ENCODE measurements at regions not wholly inside any gene's neighbourhood (a gene's known extent, or its start where the extent isn't known, plus 50 kb on each side); places are given as distances from the start of the nearest gene placed in this dataset.

GRCh38 chr6:145241039-145241438 is 494.3 kb downstream of the EPM2A start:
- TF ChIP-seq CTCF (conservative IDR thresholded peaks at IDR 0.05), result no peak
- no peaks in the 10 kb centered on the region for H4K20me1 ChIP-seq (ENCODE audit: control insufficient read depth, insufficient read depth, insufficient read length)
- peaks cover 6 to 7% of the 10 kb centered on the region in 2 experiments for H3K4me1 Mint-ChIP-seq
- no peaks in the 10 kb centered on the region for H3K79me1 ChIP-seq (ENCODE audit: insufficient read depth, low read depth, low read length, poor library complexity, severe bottlenecking)
- WGBS (ENCODE audit: extremely low coverage, insufficient read length, low lambda C conversion rate), result no CpG with 5 or more reads among the region's 3 CpGs
- no peak overlapping the region for H2BK5ac ChIP-seq (ENCODE audit: insufficient read length, low read length)
- no peaks in the 10 kb centered on the region for H3K9me3 ChIP-seq (ENCODE audit: control insufficient read depth, low read depth, low read length)
- no peak overlapping the region for H4K91ac ChIP-seq (ENCODE audit: insufficient read length, low read depth, low read length)
- H3K27ac ChIP-seq (ENCODE audit: insufficient read length, low read depth, low read length), result no peak overlapping the region
- H3K9ac ChIP-seq (ENCODE audit: extremely low read depth, insufficient read length, low read length), result no peak overlapping the region
- H3K9me3 Mint-ChIP-seq, result no peaks in the 10 kb centered on the region; a peak in 2 of 5 replicates
- no peaks in the 10 kb centered on the region for H3K4me1 ChIP-seq (ENCODE audit: insufficient read depth, low read length)
- no peak overlapping the region for H3K4me2 ChIP-seq (ENCODE audit: insufficient read depth, insufficient read length, low read length)
- H3K27me3 Mint-ChIP-seq (ENCODE audit: low read depth), result 0 out of 2 replicates have a peak, but pooled peaks cover 2% of the 10 kb centered on the region
- H2AFZ ChIP-seq (ENCODE audit: low read length), result no peak overlapping the region
- H3K79me2 ChIP-seq (ENCODE audit: insufficient read depth, low read length), result no peaks in the 10 kb centered on the region
- no peak overlapping the region for H3K4ac ChIP-seq (ENCODE audit: low read depth, low read length)
- H4K8ac ChIP-seq (replicated peaks; ENCODE audit: insufficient read length, low read depth, low read length), result no peak overlapping the region
- no peaks in the 10 kb centered on the region for H3K23me2 ChIP-seq (ENCODE audit: insufficient read length, low read depth, low read length, poor library complexity, severe bottlenecking)
- H3K56ac ChIP-seq (ENCODE audit: insufficient read length, low read depth, low read length), result no peak overlapping the region
- no peak overlapping the region for H2BK120ac ChIP-seq (ENCODE audit: low read depth, low read length, poor library complexity, severe bottlenecking)
- H3K18ac ChIP-seq (ENCODE audit: insufficient read length, low read depth, low read length), result no peak overlapping the region
- H3K4me3 Mint-ChIP-seq, result no peak overlapping the region
- no peak overlapping the region for H3K27ac Mint-ChIP-seq
- H2AK5ac ChIP-seq (ENCODE audit: insufficient read length, low read length), result no peak overlapping the region
- H2BK15ac ChIP-seq (ENCODE audit: low read depth, low read length), result no peak overlapping the region
- no peak overlapping the region for H3K23ac ChIP-seq (ENCODE audit: insufficient read length, low read depth, low read length)
- no peak overlapping the region for H3T11ph ChIP-seq (ENCODE audit: low read length)
- H3K14ac ChIP-seq (ENCODE audit: insufficient read depth, low read length), result no peak overlapping the region
- H3K36me3 Mint-ChIP-seq (ENCODE audit: insufficient read depth in 1 of 3, low read depth in 3 of 3), result peaks cover 0 to 2% (median 0%) of the 10 kb centered on the region in 3 experiments; a peak in 1 of 7 replicates
- H4K5ac ChIP-seq (ENCODE audit: insufficient read length, low read depth, low read length), result no peak overlapping the region
- no peak for DNase-seq
- H2BK20ac ChIP-seq (ENCODE audit: low read depth, low read length, poor library complexity, severe bottlenecking), result no peak overlapping the region
- no peaks in the 10 kb centered on the region for H3K27me3 ChIP-seq (ENCODE audit: insufficient read depth, low read length)
- no peak overlapping the region for H2BK12ac ChIP-seq (ENCODE audit: insufficient read length, low read depth, low read length)

All from H9 (cell line).